ENCODE measurements at regions not wholly inside any gene's neighbourhood (a gene's known extent, or its start where the extent isn't known, plus 50 kb on each side); places are given as distances from the start of the nearest gene placed in this dataset.

- no peak for TF ChIP-seq CTCF (conservative IDR thresholded peaks at IDR 0.05; ENCODE audit: low read depth in 2 of 2)
- no peak for TF ChIP-seq EZH2phosphoT487 (IDR thresholded peaks at IDR 0.05; ENCODE audit: unreplicated experiment)
Measured at GRCh38 chr7:20488850-20489249, 126.6 kb upstream of the ABCB5 start (continued).

GRCh38 chr7:20491284-20491683 is 124.2 kb upstream of the ABCB5 start:
- H3K36me3 Mint-ChIP-seq (ENCODE audit: low read depth), result peaks cover 3% of the 10 kb centered on the region; the same call in 1 of the 3 replicates
- H3K36me3 ChIP-seq (ENCODE audit: insufficient read depth), result no peaks in the 10 kb centered on the region

GRCh38 chr7:20494566-20494965 is 120.9 kb upstream of the ABCB5 start:
- peaks cover 13% of the 10 kb centered on the region; the same call in 2 of the 3 replicates for H3K9me3 Mint-ChIP-seq
- Histone ChIP-seq H3F3A (replicated peaks; ENCODE audit: low read depth) (no peaks in the 10 kb centered on the region), H4K20me1 (replicated peaks; ENCODE audit: insufficient read depth) (no peaks in the 10 kb centered on the region), H2AFZ (no peak overlapping the region), H3K27me3 (ENCODE audit: insufficient read depth) (no peaks in the 10 kb centered on the region), H3K36me3 (ENCODE audit: insufficient read depth) (no peaks in the 10 kb centered on the region), H3K4me1 (ENCODE audit: insufficient read depth) (no peaks in the 10 kb centered on the region), H3K9me2 (ENCODE audit: insufficient read depth) (peaks cover 11% of the 10 kb centered on the region; the same call in 1 of the 2 replicates), H3K4me2 (no peak overlapping the region), H3K4me3 (no peak overlapping the region), H3K79me2 (replicated peaks; ENCODE audit: insufficient read depth) (no peaks in the 10 kb centered on the region), H3K27ac (ENCODE audit: low read depth) (no peak overlapping the region)
- H3K4me1 Mint-ChIP-seq, result no peaks in the 10 kb centered on the region
- ATAC-seq, result no peak
- H3K27me3 Mint-ChIP-seq (ENCODE audit: insufficient read depth, low read depth, poor library complexity), result no peaks in the 10 kb centered on the region
- no peak overlapping the region for H3K4me3 Mint-ChIP-seq
- H3K27ac Mint-ChIP-seq, result no peak overlapping the region
- H3K36me3 Mint-ChIP-seq (ENCODE audit: low read depth), result no peaks in the 10 kb centered on the region
- no peak for DNase-seq (ENCODE audit: low spot score)
- TF ChIP-seq STAT1 (IDR thresholded peaks at IDR 0.05; ENCODE audit: unreplicated experiment) (no peak), CTCF (conservative IDR thresholded peaks at IDR 0.05; ENCODE audit: low read depth in 2 of 2) (no peak), ZNF331 (CRISPR knock-in tag; IDR thresholded peaks at IDR 0.05; ENCODE audit: low read depth) (no peak), ETS1 (IDR thresholded peaks at IDR 0.05) (no peak), EZH2phosphoT487 (IDR thresholded peaks at IDR 0.05; ENCODE audit: unreplicated experiment) (no peak), JUNB (IDR thresholded peaks at IDR 0.05; ENCODE audit: unreplicated experiment) (no peak), NANOG (IDR thresholded peaks at IDR 0.05; ENCODE audit: borderline replicate concordance) (no peak)

More at GRCh38 chr7:20491284-20491683, 124.2 kb upstream of the ABCB5 start:
- no peaks in the 10 kb centered on the region for H3K27me3 ChIP-seq (ENCODE audit: insufficient read depth)
- H3K27ac ChIP-seq (ENCODE audit: low read depth), result no peak overlapping the region
- H3K4me1 ChIP-seq (ENCODE audit: insufficient read depth), result no peaks in the 10 kb centered on the region
- DNase-seq (ENCODE audit: low spot score), result no peak
- H2AFZ ChIP-seq, result no peak overlapping the region
- peaks cover 22% of the 10 kb centered on the region for H3K9me3 Mint-ChIP-seq
- TF ChIP-seq POLR2AphosphoS5 (IDR thresholded peaks at IDR 0.05; ENCODE audit: low read depth) (no peak), ZNF331 (CRISPR knock-in tag; IDR thresholded peaks at IDR 0.05; ENCODE audit: low read depth) (no peak), NANOG (IDR thresholded peaks at IDR 0.05; ENCODE audit: borderline replicate concordance) (no peak), CTCF (conservative IDR thresholded peaks at IDR 0.05; ENCODE audit: low read depth in 2 of 2) (no peak)
- H3K79me2 ChIP-seq (replicated peaks; ENCODE audit: insufficient read depth), result no peaks in the 10 kb centered on the region
- no peaks in the 10 kb centered on the region for H3F3A ChIP-seq (replicated peaks; ENCODE audit: low read depth)
- H3K4me3 ChIP-seq, result no peak overlapping the region
- H3K4me2 ChIP-seq, result no peak overlapping the region
- no peak overlapping the region for H3K27ac Mint-ChIP-seq
- no peak for ATAC-seq
- no peaks in the 10 kb centered on the region for H3K4me1 Mint-ChIP-seq
- peaks cover 7% of the 10 kb centered on the region for H3K27me3 Mint-ChIP-seq (ENCODE audit: insufficient read depth, low read depth, poor library complexity)
- no peaks in the 10 kb centered on the region for H4K20me1 ChIP-seq (replicated peaks; ENCODE audit: insufficient read depth)
- no peak overlapping the region for H3K4me3 Mint-ChIP-seq
- H3K9me2 ChIP-seq (ENCODE audit: insufficient read depth), result peaks cover 7% of the 10 kb centered on the region; the same call in 1 of the 2 replicates
